ENCODE measurements at regions not wholly inside any gene's neighbourhood (a gene's known extent, or its start where the extent isn't known, plus 50 kb on each side); places are given as distances from the start of the nearest gene placed in this dataset.

DNA sequence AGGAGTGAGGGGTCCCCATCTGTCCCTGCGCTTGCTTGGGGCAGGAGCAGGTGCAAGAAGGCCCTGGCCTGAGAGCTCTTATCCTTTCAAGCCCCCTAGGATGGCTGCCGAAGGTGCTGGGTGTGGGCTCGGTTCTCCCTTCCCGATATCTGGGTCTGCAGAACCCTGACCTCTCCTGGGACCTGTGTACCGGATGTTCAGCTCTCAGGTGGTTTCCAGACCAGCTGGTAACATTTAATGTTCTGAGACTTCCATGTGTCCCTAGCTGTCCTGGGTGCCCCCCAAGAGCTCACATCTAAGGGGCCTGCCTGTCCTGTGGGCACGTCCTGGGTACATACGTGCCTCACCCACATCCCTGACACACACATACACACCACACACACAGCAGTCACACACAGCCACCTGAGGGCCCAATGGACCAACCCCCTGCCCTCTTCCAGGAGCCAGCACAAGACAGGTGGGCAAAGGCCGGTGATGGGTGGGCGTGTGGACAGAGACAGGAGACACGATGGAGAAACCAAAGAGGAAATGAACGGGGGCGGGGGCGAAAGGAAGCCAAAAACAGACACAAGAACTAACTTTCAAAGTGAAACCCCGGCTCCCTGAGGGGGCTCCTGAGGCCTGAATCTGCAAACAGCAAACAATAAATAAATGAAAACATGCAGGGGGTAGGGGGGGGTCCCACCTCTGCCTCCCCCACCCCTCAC is 124.3 kb downstream of the PTPRS start:
- DNase-seq: no peak

DNA sequence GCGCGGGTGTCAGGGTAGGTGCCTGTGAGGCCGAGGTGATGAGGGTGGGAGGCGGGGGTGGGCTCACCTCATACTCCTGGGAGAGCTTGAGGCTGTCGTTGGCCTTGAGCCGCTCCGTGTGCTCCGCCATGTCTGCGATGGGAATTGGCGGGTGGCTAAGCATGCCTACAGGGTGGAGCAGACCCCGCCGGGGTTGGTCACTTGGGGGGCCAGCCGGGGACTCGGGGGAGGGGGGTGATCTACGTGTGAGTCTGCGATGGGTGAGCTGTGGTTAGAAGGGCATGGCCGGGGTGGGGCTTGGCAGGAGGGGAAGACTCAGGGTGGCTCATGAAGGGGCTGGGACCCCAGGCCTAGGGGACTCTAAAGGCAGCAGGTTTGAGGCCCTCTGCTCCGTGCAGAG is 125.2 kb downstream of the PTPRS start:
- no peak for DNase-seq

DNA sequence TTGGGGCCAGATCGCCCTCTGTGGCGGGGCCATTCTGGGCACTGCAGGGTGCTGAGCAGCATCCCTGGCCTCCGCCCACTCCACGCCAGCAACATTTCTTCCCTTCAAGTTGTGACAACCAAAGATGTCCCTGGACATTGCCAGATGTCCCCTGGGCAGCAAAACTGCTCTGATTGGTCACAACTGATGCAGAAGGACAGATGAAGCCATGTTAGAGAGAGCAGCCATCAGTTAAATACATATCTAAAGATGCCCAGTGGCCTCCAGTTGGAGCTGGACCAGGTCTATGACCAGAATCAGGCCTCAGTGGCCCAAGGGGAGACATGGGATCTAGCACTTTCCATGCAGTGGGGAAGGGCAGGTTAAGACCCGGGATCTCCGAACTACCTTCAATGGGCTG is 125.7 kb downstream of the PTPRS start:
- no peak for DNase-seq

DNA sequence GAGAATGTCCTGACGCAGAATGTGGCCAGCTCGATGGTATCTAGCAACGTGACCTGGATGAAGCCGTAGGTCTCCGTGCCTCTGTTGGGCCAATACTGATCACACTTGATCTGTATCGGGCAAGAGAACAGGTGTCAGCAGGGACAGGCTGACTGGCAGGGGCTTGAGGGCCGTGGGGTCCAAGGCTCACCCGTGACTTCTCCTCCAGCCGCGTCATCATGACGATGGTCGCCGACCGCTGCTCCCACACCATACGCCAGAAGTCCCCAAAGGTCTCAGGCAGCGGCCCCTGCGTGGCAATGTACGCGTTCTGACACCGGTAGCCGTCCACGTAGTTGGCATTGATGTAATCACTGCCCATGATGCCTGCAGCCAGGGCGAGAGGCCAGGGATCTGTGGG is 126.2 kb downstream of the PTPRS start:
- DNase-seq: no peak

DNA sequence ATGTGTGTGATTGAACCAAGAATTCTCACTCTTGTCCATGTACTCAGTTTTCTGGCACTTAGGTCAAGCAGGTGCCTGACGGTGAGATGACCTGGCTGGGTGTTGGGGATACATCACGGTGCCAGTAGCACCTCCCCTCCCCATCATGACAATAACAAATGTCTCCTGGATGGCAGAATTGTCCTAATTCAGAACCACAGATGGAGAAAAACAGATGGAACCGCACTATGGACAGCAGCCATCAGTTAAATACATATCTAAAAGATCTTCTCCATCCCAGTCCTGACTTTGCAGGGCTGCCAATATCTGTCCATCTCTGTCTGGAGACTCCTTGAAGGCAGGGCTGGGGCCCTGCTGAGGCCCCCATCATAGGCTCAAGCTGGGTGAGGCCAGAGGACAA is 126.9 kb downstream of the PTPRS start:
- no peak for DNase-seq

DNA sequence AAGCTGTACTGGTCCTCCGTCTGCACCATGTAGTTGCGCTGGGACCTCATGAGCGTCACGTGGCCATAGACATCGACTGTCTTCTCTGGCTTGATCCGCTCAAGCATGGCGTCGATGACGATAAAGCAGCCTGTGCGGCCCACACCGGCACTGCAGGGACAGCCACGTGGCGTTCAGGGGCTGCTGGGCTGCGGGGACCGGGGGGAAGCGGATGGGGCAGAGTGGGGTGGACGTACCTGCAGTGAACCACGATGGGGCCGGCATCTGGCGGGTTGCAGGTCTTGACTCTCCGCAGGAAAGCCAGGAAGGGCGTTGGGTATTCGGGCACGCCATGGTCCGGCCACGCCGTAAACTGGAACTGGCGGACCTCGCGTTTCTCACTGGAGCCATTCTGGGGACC is 128.5 kb downstream of the PTPRS start:
- DNase-seq: no peak

DNA sequence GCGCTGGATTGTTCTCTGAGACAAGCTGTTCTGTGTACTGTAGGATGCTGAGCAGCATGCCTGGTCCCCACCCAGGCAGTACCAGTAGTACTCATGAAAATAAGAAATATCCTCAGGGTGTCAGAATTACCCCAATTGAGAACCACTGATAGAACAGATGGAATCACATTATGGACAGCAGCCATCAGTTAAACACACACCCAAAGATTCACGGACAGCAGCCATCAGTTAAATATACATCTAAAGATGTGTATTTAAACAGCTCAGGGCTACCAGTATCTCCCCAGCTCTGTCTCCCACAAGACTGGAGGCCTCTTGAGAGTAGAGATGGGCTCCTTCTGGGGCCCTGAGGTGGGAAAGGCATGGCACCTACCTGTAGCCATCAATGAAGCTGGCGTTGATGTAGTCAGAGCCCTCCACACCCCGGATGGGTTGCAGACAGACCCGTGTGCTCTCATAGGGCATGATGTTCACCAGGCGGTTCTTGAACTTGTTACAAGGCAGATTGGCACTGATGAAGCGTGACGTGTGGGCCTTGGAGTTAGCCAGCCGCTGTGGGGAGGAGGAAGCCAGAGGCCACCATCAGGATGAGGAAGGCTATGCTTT is 129.3 kb downstream of the PTPRS start:
- DNase-seq: no peak

DNA sequence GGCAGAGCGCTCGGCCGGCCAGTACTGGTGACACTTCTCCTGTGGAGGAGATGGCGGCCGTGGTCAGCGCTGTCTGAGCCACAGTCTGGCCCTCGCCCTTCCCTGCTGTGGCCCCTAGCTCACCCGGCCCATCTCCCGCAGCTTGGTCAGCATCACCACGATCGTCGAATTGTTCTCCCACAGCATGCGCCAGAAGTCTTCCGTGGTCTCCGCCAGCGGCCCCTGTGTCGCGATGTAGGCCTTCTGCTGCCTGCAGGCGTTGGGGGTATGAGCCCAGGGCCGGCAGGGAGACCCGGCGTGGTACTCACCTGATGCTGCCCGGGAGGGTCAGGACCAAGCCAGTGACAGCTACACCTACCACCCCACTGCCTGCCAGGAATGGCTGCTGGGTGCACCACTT is 130.1 kb downstream of the PTPRS start:
- no peak for DNase-seq

DNA sequence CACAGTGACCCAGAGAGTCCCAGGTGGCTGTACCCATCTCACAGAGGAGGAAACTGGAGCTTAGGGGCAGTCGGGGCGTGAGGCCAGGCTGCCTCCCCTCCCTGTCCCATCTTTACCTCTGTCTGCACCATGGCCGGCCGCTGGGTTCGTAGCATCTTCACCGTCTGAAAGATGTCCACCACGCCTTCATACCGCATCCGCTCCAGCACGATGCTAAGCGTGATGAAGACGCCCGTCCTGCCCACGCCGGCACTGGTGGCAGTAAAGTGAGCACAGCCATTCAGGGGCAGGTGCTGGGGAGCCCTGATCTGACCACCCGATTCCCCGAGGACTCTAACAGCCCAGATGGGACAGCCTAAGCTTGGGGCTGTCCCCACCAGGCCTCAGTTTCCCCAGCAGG is 132.8 kb downstream of the PTPRS start:
- no peak for DNase-seq

DNA sequence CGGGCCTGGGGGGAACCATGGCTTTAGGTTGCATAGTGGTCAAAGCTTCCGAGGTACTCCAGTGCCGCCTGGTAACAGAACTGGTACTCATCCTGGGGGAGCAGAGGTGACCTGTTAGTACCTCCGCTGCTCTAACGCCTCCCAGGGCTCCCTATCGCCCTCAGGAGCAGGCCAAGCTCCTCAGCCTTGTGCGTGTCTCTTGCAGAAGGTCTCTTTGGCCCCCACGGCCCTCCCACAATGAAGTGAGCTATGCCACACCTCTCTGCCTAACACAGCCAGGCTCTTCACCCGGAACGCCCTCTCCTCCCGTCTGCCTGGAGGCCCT is 133.9 kb downstream of the PTPRS start:
- no peak for DNase-seq

DNA sequence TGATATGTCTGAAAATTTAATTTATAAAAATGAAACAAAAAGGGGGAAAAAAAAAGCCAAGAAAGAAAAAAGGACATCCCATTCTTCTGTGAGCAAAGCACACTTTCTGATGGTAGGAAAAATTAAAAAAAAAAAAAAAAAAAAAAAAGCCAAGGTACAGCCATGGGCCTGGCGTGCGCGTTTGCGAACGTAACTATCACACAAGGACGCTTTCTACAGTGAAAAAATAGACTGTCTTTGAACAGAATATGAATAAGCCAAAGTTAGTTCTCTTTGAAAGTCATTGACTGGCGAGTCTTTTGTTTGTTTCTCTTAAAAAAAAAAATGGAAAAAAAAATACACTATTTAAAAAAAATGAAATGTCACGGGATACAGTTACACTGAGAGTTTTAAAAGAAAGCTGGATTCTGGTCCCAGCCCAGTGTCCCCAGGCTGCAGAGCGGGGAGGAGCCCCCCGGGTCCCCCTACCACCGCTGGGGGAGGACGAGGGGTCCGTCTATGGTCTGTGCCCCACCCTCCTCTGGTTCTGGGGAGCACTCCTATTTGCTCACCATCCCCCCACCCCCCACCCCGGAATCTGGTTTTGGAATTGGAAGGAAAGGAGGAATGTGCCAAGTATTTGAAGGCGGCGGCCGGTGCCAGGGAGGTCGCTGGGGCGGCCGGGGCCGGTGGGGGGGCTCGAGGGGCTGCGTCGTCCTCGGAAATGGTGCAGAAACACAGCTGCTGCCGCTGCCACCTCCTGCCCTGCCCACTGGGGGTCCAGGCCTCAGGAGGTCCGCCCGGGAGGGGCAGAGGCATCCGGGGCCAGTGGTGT is 134.5 kb downstream of the PTPRS start:
- peak in 1 of 6 experiments; percentile 15 for DNase-seq

DNA sequence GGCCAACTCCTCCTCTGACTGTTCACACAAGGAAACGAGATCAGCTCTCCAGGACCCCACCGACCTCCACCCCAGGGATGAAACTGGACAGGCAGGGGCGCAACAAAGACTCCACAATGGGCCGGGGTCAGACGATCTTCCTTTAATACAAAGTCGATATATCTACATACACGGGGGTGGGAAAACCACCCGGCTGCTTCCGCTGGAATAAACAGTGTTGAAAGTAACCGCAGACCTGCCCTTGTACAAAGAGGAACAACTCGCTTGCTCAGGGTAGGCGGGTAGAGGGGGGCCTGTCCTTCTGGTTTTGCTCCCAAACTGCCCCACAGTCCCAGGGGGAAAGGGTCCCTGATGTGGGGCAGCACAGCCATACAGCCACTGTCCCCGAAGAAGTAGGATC is 135.2 kb downstream of the PTPRS start:
- peak in 3 of 6 experiments; percentile 7 to 29 (median 15) for DNase-seq

DNA sequence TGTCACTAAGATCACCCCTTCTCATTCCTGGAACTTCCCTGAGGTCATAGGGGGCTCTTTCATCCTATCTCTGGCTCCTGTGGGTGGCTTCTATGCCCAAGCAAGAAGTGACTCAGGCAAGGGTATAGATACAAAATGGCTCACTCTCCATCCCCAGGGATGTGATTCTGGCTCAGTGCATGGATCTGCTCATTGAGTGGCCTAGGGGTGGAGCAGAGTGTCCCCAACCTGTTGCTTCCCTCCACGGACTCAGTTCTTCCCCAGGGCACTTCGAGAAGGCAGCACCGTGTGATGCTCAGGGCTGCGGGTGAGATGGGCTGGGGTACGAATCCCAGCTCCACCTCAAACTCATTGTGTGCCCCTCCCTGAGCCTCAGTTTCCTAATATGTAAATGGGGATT is 136.4 kb downstream of the PTPRS start:
- DNase-seq: no peak

Data from stimulated activated naive CD4-positive, alpha-beta T cell (primary cell).